DMS 273 treated with DMSO at 0.1 percent for 48 hours (cell line): ENCODE measurements at regions not wholly inside any gene's neighbourhood (a gene's known extent, or its start where the extent isn't known, plus 50 kb on each side); places are given as distances from the start of the nearest gene placed in this dataset.

Source experiments
- DNase-seq: peaks from one replicate; lab custom pipeline; 2025; lab: John Stamatoyannopoulos, UW

DNA sequence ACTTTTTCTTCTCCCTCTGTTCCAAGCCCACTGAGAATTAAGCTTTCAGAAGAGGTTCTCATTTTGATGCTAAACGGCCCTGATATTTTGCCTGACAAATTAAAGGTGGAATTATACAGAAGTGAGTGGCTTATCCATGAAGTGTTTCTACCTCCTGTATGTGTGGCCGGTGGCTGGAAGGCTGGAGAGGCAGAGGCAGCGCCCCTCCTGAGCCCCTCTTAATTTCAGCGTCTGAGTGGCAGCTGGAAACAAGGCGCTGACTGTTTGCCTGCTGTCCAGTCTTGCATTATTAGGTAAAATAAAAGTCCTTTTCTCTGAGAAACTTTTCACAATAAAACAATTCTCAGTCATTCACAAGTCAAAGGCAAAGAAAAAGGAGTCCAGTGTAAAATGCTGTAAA is 685.7 kb downstream of the MCTP2 start:
- DNase-seq = no peak

DNA sequence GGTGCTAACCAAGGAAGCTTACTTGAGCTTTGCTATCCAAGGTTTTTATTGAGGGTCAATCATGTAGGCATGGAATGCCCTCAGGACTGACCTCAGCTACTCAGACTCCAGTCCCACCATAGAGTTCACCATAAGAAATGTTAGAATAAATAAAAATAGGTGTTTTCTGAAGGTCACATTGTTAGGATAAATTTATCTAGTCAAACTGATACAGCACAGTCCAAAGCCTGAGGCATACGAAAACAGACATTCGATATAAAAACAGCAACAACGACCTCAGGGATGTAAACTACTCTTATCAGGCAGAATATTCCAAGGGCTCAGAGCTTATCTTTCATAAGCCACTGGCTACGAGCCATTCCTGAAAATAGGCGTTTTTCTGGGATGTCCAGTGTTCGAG is 690.6 kb downstream of the MCTP2 start:
- no peak for DNase-seq

DNA sequence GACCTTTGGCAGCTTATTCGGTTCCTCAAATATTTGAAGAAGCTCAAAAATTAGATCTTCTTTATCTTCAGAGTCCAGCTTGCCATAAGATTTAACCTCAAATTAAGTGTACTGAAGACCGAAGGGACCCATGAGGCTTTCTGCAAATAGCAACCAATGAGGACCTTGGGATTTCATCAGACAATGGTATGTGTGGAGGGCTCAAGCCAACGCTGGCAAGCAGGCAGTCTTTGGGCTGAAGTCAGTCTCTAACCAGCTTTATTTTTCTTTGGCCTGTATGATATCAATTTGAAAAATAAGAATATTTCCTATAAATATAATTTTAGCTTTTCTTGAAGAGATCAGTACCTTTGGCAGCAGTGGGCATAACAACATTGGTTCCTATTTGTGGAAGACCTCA is 692.7 kb downstream of the MCTP2 start:
- no peak for DNase-seq

DNA sequence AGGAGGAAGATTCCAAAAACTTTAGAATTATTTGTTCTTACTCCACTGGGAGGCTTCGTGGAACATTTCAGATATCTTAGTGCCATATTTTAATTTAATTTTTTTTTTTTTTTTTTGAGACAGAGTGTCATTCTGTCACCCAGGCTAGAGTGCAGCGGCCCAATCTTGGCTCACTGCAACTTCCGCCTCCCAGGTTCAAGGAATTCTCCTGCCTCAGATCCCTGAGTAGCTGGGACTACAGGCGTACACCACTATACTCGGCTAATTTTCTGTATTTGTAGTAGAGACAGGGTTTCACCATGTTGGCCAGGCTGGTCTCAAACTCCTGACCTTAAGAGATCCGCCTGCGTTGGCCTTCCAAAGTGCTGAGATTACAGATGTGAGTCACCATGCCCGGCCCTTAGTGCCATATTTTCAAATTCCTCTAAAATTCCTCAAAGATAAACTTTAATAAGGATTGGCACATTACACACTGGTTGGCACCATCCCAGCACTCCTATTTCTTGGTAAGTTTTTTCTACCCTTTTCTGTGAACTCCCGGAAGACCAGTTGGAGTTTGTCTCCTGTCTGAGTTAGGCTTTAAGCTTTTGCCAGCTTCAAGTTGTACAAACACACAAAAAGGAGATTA is 693.7 kb downstream of the MCTP2 start:
- DNase-seq = no peak

DNA sequence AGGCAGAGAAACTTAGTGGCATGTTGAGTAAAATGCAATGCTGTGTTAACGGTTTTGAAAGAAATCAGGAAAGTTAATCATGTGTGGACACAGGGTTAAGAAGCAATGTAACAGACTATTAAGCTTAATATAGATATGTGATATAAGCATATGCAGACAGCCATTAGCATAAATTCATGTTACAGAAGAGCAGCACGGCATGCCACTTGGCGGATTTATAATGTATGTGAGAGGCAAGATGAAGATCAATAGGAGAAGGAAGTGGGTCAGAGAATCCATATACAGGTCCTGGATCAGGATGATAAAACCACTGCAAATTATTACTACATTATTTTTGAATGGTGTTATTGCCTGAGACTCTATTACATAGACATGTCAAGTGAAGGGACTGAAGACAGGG is 694.3 kb downstream of the MCTP2 start:
- DNase-seq = no peak

DNA sequence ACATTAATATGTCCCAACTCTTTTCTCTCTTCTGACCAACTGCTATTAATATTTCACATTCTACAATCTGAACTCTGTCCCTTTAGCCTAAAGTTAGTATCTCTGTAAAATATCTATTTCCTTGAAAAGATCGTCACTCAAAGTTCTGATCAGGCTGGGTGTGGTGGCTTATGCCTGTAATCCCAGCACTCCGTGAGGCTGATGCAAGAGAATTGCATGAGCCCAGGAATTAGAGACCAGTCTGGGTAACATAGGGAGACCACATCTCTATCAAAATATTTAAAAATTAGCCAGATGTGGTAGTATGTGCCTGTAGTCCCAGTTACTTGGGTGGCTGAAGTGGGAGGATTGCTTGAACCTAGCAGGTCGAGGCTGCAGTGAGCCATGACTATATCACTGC is 695.6 kb downstream of the MCTP2 start:
- no peak for DNase-seq

DNA sequence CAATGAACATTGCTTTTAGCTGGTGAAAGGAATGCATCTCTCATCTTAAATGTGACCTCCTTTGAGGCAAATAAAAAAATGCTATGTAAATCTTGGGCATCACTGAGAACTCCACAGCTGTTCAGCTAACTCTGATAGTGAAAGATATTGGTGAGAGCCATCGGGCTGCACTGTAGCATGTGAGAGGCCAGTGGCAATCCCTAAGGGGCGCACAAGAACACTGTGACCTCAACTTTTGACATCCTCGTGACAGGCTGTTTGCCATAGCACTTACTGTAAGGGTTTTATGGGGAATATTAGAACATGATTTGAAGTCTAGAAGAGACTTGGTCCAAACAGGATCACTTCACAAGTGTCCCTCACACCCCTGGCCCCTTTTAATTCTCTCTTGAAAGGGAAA is 697.9 kb downstream of the MCTP2 start:
- no peak for DNase-seq

DNA sequence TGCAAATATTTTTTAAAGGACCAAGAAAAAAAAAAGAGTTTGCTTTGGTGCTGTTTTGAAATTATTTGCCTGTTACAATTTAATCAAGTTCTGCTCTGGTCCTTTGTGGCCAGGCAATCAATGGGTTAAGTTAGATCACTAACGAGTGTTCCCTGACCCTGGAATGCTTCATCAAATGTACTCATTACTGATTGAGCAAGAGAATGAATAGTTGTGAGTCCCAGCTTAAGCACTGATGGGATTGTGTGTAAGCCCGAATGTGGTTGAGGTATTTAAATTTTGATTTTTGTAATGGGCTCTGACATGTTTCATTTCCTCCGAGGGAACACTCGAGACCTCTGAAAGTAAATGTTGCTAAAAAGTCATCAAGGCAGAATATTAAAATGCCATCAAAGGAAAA is 699.1 kb downstream of the MCTP2 start:
- no peak for DNase-seq

DNA sequence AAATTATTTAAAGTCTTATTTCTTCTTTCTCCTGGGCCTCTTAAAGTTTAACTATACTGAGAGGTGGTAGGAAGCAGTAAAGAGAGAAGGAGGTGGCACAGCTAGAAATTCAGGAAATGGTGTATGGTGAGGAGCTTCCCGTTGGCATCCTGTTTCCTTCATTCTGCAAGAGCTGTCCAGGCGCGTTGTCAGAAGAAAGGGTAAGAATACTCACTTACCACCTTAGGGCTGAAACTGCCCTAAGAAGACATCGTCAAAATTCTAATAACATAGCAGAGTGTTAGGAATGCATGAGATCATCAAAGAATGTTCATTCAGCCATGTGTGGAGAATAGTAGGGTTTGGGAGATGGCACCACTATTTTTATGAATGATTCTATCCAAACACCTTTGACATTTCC is 699.6 kb downstream of the MCTP2 start:
- no peak for DNase-seq

DNA sequence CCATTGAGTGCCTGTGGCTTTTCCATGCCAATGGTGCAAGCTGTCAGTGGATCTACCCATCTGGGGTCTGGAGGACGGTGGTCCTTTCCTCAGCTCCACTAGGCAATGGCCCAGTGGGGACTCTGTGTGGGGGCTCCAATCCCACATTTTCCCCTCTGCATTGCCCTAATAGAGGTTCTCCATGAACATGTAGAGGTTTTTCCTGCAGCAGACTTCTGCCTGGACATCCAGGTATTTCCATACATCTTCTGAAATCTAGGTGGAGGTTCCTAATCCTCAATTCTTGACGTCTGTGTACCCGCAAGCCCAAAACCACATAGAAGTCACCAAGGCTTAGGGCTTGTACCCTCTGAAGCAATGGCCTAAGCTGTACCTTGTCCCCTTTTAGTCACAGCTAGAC is 703.1 kb downstream of the MCTP2 start:
- DNase-seq = no peak

DNA sequence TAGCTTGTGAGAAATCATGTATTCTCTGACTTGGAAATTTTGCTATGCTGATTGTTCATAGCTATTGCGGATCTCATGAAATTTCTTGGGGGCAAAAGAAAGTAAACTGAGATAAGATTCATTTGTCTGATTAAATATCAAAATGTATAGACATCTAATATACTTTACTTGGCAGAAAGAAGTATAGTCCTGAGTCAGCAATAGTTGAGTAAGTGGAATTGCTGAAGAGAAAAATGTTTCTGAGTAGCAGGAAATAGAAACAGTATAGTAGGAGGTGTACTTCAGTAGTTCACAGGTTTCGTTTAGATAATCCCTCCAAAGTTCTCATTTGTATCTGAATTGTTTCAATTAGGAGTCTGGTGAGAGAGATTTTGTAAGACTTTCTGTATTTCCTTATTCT is 705.9 kb downstream of the MCTP2 start:
- no peak for DNase-seq

DNA sequence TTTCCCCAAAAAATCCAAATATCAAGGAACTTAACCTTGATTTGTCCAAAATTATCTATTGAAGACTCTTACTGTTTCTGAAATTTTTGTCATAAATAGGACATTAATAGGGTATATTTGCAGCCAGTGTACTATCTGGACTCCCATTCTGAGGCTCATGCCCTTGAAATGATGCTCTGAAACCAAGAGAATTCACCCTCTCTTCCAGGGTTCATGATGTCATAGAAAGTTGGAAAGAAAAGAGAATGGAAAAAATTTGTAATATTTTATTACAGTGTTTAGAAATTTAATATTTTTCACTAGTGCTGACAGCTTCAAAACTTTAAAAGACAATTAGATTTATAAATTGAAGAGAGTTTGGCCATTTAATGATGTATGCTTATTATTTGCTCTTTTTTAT is 712.5 kb downstream of the MCTP2 start:
- DNase-seq = no peak

DNA sequence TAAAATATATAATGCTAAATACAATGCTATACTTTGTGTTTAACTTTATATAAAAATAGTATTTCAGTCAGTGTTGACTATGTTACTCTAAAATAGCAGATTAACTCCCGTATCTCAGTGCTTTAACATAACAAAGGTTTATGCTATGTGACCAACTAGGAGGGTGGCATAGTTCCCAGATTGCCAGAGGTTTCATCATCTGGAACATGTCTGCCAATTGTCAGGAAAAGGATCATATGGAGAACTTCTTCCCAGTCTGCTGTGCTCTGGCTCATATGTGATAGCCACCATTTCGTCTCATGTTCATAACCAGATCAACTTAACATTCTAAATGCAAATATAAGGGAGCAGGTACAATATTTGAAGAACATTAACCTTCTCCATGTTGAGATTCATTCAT is 720.2 kb downstream of the MCTP2 start:
- DNase-seq = no peak

DNA sequence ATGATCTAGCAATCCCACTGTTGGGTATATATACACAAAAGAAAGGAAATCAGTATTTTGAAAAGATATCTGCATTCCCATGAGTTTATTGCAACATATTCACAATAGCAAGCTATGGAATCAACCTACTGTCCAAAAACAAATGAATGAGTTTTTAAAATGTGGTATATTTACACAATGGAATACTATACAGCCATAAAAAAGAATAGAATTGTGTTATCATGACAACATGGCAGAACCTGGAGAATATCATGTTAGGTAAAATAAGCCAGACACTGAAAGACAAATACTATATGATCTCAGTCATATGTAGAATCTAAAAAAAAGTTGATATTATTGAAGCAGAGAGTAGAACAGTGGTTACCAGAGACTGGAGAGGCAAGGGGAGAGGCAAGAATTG is 732.6 kb downstream of the MCTP2 start:
- DNase-seq = no peak

DNA sequence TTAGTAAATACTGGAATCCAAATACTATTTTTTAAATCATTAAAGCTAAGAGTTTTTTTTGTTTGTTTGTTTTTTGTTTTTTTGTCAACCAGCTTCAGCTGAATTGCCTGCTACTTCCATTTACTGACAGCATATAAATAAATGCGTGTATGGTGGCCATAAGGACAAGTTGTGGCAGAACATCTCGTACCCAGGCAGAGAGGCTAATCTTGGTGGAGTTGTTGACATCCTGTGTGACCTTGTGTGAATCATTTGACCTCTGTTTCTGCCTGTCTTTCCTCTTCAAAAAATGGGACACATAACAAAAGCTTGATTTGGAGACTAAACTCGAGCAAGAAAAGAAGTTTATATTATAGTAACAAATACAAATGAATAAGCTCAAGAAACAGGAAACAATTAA is 734.2 kb downstream of the MCTP2 start:
- no peak for DNase-seq

DNA sequence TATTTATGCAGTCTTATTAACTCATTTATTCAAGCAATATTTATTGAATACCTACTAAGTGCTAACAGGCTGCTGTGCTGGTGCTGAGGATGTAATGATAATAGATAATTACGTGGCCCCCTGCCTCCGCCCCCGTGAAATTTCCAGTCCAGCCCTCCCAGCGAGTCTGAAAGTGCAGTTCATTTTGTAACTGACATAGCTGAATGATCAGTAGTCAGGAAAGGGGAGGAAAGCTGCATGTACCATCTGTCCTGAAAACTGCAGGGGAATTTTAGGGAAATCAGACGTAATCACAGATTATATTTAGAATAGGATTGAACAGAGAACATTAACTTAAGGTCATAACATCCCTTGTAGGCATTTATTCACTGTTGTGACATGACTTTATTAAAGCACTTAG is 736.8 kb downstream of the MCTP2 start:
- no peak for DNase-seq

DNA sequence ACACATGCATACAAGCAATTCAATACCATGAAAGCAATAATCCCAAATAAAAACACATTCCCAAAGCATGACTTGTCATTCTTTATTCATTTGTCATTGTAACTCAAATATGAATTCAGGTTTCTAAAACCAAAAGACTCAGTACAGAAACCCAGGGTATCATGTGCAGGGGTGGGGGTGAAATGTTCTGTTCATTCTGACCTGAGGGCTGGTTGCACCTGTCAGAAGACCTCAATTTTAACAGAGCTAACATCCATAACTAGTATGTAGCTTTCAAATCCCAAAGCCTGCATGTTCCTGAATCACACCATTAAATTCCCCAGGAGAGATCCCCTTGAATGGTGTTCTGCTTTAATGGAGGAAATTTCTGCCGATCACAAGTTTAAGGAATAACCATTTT is 738.7 kb downstream of the MCTP2 start:
- no peak for DNase-seq

DNA sequence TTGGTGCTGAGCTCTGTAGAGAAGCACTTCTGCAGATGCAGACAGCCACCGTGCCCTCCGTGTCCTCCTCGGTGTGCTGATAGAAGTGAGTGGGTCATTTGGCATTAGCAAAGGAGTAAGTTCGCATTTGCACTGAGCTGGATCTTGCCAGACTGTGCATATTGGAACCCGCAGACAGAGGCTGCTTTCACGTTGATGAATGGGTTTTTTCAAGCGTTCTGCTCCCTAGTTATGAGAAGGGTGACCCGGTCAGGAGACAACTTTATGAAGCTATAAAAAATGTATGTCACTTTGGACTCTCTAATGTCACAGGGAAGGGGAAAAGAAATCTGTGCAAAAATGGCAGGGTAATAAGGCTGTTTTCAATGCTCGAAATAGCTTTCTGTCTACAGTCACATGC is 739.4 kb downstream of the MCTP2 start:
- DNase-seq = no peak

DNA sequence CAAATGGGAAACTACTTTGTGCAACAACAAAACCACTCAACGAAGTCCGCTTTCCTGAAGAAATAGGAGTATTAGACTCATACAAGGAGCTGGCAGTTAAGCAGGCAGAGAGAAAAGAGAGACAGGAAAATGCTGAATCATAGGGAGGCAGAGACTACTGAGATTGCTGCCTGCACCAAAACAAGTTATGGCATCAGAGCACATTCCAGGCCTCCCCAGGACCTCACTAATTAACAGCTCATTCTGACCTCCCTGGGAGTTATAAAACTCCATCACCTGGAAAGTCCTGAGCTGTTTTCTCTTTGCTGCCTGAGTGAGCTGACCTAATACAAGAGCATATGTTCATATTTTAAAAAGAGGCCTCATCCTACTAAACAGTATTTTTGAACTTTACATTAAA is 741.0 kb downstream of the MCTP2 start:
- DNase-seq = no peak

DNA sequence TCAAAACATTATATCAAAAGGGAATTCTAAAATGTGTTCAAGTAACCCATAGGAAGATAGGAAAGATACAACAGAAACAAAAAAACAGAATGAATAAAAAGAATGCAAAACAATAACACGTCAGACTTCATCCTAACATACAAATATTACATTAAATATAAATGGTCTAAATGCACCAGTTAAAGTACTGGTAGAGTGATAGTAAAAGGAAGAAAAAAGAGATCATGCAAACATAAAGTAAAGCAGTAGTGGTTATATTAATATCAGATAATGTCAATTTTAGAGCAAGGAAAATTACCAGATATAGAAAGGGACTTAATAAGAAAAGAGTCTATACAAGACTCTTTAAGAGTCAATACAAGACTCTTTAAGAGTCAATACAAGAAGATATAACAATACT is 755.7 kb downstream of the MCTP2 start:
- DNase-seq = no peak

DNA sequence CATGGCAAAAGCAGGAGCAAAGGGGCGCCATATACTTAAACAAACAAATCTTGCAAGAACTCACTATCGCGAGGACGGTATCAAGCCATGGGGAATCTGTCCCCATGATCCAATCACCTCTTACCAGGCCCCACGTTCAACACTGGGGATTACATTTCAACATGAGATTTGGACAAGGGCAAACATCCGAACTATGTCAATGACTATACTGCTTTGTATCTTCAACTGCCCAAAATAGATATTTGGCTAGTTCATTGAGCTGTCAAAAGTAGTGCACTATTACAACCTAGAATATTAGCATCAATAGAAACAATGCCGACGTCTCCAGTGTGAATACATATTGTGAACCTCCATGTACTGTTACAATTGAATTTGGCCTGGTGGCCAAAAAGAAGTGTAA is 760.4 kb downstream of the MCTP2 start:
- no peak for DNase-seq

DNA sequence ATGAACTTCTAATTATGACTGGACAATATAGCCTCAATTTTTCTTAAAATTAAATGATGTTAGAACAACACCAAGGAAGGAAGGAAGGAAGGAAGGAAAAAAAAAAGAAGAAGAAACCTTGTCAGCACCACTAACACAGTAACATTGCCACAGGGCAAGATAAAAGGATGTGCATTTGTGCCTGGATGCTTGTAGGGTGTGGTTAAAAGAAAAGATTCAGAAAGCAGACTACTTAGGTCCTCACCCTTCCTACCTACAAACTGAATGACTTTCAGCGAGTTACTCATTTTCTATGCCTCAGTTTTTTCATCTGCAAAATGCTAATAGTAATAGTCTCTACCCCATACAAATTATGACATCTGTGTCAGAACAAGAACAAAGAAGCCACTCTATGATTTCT is 778.3 kb downstream of the MCTP2 start:
- DNase-seq = no peak

DNA sequence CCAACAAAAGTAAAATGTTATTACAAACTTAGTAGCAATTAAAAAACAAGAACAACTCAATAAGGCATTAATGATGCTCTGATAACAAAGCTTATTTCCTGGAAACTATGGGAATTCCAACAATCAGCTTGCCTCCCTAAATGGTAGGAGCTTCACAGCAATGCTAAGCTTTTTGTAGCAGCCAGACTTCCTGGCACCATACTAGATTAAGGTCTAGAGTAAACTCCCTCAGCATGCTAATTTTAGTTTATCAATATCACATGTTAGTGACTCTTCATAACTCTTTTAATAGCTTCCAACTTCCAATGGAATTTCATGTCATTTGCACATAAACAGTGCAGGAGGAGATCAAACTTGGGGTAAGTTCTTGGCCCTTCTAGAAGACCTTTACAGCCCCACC is 782.0 kb downstream of the MCTP2 start:
- no peak for DNase-seq

DNA sequence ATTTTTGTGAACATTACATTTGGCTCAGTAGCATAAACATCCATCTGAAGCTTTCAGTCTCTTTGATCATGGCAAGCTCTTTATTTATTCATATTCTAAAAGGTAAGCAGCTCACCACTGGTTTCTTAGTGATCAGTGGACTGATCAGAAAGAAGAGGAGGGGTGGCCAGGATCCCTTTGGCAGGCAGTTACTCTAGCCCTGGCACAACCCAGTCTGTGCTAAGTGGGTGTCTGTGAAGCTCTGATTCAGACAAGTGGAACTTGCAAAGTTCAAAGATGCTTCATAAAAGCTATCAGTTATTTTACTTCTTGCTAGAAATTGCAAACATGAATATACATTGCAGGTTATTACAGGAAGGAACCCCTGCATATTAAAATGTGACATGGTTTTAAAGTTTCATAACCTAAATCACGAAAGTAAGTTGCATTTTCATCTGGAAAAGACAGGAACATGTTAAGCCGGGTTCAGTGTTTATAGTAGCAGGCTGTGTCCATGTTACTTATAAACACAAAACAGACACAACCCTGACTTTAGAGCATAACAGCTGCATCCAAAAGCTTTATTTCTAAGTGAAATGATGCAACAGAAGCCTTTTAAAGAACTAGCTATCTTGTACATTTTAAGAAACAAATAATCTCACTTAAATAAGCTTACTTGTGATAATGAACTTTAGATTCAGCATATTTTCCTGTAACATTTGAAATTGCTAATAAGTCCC is 785.3 kb downstream of the MCTP2 start:
- DNase-seq = no peak
